HS-27A (cell line): ENCODE measurements at regions not wholly inside any gene's neighbourhood (a gene's known extent, or its start where the extent isn't known, plus 50 kb on each side); places are given as distances from the start of the nearest gene placed in this dataset.
"Not testable (repeated sequence)": the region's sequence is repeated elsewhere in the genome, so short reads cannot be mapped to it uniquely, and the experiment has no call there.

ENCODE experiments used
- DNase-seq: peaks from one replicate; pipeline ENCODE4 v3.0.0-alpha.2; 2012; ENCODE audit warnings: low read depth, missing footprints

- no peak for DNase-seq
Observed at GRCh38 chr6:170198298-170198697, 92.6 kb downstream of the DLL1 start.

GRCh38 chr6:170193326-170193821, 97.5 kb downstream of the DLL1 start:
- no peak for DNase-seq

- no peak for DNase-seq
Observed at GRCh38 chr6:170192905-170193304, 98.0 kb downstream of the DLL1 start.

GRCh38 chr6:170192101-170192500, 98.8 kb downstream of the DLL1 start:
- DNase-seq, result not testable (repeated sequence)

- DNase-seq, result no peak
Observed at GRCh38 chr6:170190046-170190445, 100.8 kb downstream of the DLL1 start.

GRCh38 chr6:170189236-170189635, 101.6 kb downstream of the DLL1 start:
- no peak for DNase-seq

- DNase-seq, result no peak
Observed at GRCh38 chr6:170188571-170189001, 102.3 kb downstream of the DLL1 start.

GRCh38 chr6:170187669-170188566, 103.0 kb downstream of the DLL1 start:
- DNase-seq, result no peak

GRCh38 chr6:170186941-170187668, 103.8 kb downstream of the DLL1 start:
- DNase-seq, result no peak

GRCh38 chr6:170186006-170186935, 104.6 kb downstream of the DLL1 start:
- DNase-seq, result no peak

GRCh38 chr6:170185175-170185978, 105.5 kb downstream of the DLL1 start:
- DNase-seq, result no peak

GRCh38 chr6:170184316-170184715, 106.6 kb downstream of the DLL1 start:
- no peak for DNase-seq

- no peak for DNase-seq
Observed at GRCh38 chr6:170183521-170183920, 107.4 kb downstream of the DLL1 start.

GRCh38 chr6:170182781-170183120, 108.1 kb downstream of the DLL1 start:
- no peak for DNase-seq

- DNase-seq, result no peak
Observed at GRCh38 chr6:170182093-170182780, 108.6 kb downstream of the DLL1 start.

GRCh38 chr6:170181338-170181690, 109.6 kb downstream of the DLL1 start:
- no peak for DNase-seq

GRCh38 chr6:170180671-170181337, 110.1 kb downstream of the DLL1 start:
- no peak for DNase-seq

GRCh38 chr6:170179616-170180324, 111.1 kb downstream of the DLL1 start:
- no peak for DNase-seq
